ENCODE measurements at regions not wholly inside any gene's neighbourhood (a gene's known extent, or its start where the extent isn't known, plus 50 kb on each side); places are given as distances from the start of the nearest gene placed in this dataset.

DNA sequence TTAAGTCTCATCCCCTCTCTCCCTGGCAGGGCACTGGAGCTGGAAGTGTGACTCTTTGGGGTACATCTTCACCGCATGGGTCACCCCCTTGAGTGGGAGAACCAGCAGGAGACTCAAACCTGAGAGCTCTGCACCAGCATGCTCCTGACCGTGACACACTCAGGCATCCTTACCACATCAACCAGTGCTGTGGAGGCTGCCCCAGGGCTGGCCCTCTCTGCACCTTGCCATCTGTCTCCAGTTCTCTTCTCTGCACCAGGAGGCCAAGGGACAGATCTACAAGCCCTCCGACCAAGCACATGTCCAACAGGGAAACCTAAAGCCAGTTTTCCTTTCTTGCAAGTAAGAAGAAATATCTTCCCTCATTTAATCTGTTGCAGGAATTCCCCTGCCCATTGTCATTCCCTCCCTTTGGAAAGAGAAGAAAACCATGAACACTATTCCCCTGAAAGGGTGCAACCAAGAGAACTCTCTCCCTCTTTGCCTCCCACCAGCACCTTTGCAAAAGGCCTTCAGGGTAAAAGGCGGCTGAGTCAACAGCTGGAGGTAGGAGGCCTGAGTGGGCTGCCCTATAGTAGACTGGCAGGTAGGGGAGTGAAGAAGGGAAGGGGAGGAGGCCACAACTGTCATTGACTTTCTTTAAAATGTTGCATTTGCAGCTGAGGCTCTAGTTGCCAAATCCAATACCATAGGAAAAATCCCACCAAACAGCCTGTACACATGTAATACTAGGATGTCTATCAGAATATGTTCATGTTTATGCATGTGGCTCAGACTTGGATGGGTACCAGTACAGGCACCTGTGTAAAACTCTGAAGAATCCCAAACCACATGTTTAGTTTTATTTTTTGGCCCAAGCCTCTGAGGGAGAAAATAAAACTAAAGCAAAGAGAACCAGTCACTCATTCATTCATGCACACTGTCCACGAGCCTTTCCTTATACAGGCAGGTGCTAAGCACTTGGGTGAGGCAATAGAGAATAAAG, 117.0 kb downstream of the WT1 start:
- Histone ChIP-seq H3K27ac (ENCODE audit: insufficient read depth, low read length) (no peak overlapping the region), H4K91ac (ENCODE audit: insufficient read depth, low read depth, low read length) (no peak overlapping the region), H2BK15ac (ENCODE audit: low read depth, low read length) (no peak overlapping the region), H3K9me3 (ENCODE audit: control insufficient read depth, insufficient read depth, low read length) (no peaks in the 10 kb centered on the region), H3K18ac (ENCODE audit: low read depth, low read length) (no peak overlapping the region), H3K56ac (ENCODE audit: extremely low read depth, insufficient read depth, low read length) (no peak overlapping the region), H3K9ac (ENCODE audit: low read depth, low read length) (no peak overlapping the region), H3K4me2 (ENCODE audit: low read depth, low read length) (no peak overlapping the region), H3K79me1 (ENCODE audit: low read depth in 1 of 2, low read length in 2 of 2) (no peaks in the 10 kb centered on the region), H3K4ac (ENCODE audit: low read depth, low read length) (no peak overlapping the region), H3K4me3 (ENCODE audit: insufficient read depth, low read depth, low read length) (no peak overlapping the region), H3K14ac (replicated peaks; ENCODE audit: low read depth, low read length) (no peak overlapping the region), H3K36me3 (ENCODE audit: control insufficient read depth, insufficient read depth, low read length) (no peaks in the 10 kb centered on the region), H3K27me3 (ENCODE audit: control insufficient read depth, insufficient read depth, low read length) (peaks cover 4% of the 10 kb centered on the region; the same call in 1 of the 2 replicates), H2BK120ac (ENCODE audit: low read depth, low read length) (no peak overlapping the region), H4K8ac (ENCODE audit: low read depth in 2 of 2, low read length in 2 of 2) (no peak overlapping the region), H2AFZ (replicated peaks; ENCODE audit: low read length, poor library complexity) (no peak overlapping the region), H4K5ac (ENCODE audit: low read depth, low read length) (no peak overlapping the region), H4K20me1 (ENCODE audit: insufficient read depth, low read length) (no peaks in the 10 kb centered on the region), H2BK20ac (ENCODE audit: low read depth, low read length) (no peak overlapping the region), H2AK9ac (replicated peaks; ENCODE audit: low read depth, low read length, poor library complexity) (no peak overlapping the region), H2AK5ac (ENCODE audit: low read depth, low read length) (no peak overlapping the region), H3K4me1 (ENCODE audit: control insufficient read depth, insufficient read depth, low read length) (no peaks in the 10 kb centered on the region), H3K23ac (ENCODE audit: low read depth, low read length) (no peak overlapping the region), H3K9me1 (ENCODE audit: insufficient read depth, low read length) (no peaks in the 10 kb centered on the region), H2BK5ac (ENCODE audit: low read depth, low read length, poor library complexity, severe bottlenecking) (no peak overlapping the region)
- DNase-seq: no peak
- POLR2A ChIA-PET (ENCODE audit: unreplicated experiment): no interaction called here
- dilution Hi-C loops (cut with HindIII; ENCODE audit: low sequenced_read_pairs, unreplicated experiment): no loop called here
- in situ Hi-C loops (cut with MboI; ENCODE audit: low sequenced_read_pairs): no loop called here
- intact Hi-C loops (cut with micrococcal nuclease): no loop called here
- ATAC-seq (ENCODE audit: low read depth): no peak
- CTCF ChIA-PET: no interaction called here
- TF ChIP-seq ELK1 (IDR thresholded peaks at IDR 0.05; ENCODE audit: borderline replicate concordance, low read depth, low read length): no peak
- TF ChIP-seq POLR2A (IDR thresholded peaks at IDR 0.05; ENCODE audit: low read depth, low read length): no peak
- no peak for TF ChIP-seq RAD21 (IDR thresholded peaks at IDR 0.05; ENCODE audit: low read length)
- TF ChIP-seq CEBPB (IDR thresholded peaks at IDR 0.05; ENCODE audit: low read depth, low read length): no peak
- no peak for TF ChIP-seq NFE2L2 (IDR thresholded peaks at IDR 0.05; ENCODE audit: low read depth, low read length)
- no peak for TF ChIP-seq BHLHE40 (IDR thresholded peaks at IDR 0.05; ENCODE audit: low read depth, low read length)
- TF ChIP-seq MAZ (IDR thresholded peaks at IDR 0.05; ENCODE audit: borderline replicate concordance, low read depth, low read length): no peak
- TF ChIP-seq CTCF (conservative IDR thresholded peaks at IDR 0.05; ENCODE audit: low read depth, low read length): no peak
- no peak for TF ChIP-seq MXI1 (IDR thresholded peaks at IDR 0.05; ENCODE audit: borderline replicate concordance, low read depth, low read length)
- TF ChIP-seq MAFK (IDR thresholded peaks at IDR 0.05; ENCODE audit: low read depth, low read length): no peak
- BruUV-seq (replicated peaks): no TSS peak
- 40% methylated on average over 1 of the region's 5 CpGs; no CpG with 5 or more reads in 1 of the 2 experiments for WGBS, 2 experiments (ENCODE audit: extremely low coverage in 2 of 2, insufficient read length in 1 of 2)

Measured in IMR-90 (cell line).